Activated CD4-positive, alpha-beta T cell treated with anti-CD3 and anti-CD28 coated beads for 4 hours (primary cell): ENCODE measurements at regions not wholly inside any gene's neighbourhood (a gene's known extent, or its start where the extent isn't known, plus 50 kb on each side); places are given as distances from the start of the nearest gene placed in this dataset.
A peak's percentile ranks its signal among the peaks of the same experiment; 100 is the strongest.

Source experiments
- DNase-seq, 2 donors: peaks; one replicate each; pipeline ENCODE4 v3.0.0-alpha.2; 2020

GRCh38 chr5:149441986-149442385 lies 62.9 kb upstream of the IL17B start:
- DNase-seq: no peak

GRCh38 chr5:149441194-149441753 lies 62.2 kb upstream of the IL17B start:
- no peak for DNase-seq

- peak in 1 of 2 donors; percentile 23 for DNase-seq
Observed at GRCh38 chr5:149439899-149440542, 60.9 kb upstream of the IL17B start.

GRCh38 chr5:149438711-149439132 lies 59.6 kb upstream of the IL17B start:
- DNase-seq: no peak

GRCh38 chr5:149438281-149438680 lies 59.2 kb upstream of the IL17B start:
- DNase-seq: no peak

- no peak for DNase-seq
Observed at GRCh38 chr5:149437391-149438040, 58.4 kb upstream of the IL17B start.

- DNase-seq: no peak
Observed at GRCh38 chr5:149435660-149436059, 56.6 kb upstream of the IL17B start.

- no peak for DNase-seq
Observed at GRCh38 chr5:149435015-149435376, 55.9 kb upstream of the IL17B start.

- DNase-seq: peak; percentile 44 to 66
Observed at GRCh38 chr5:149434162-149435014, 55.3 kb upstream of the IL17B start.

GRCh38 chr5:149433524-149434131 lies 54.5 kb upstream of the IL17B start:
- no peak for DNase-seq

GRCh38 chr5:149432911-149433401 lies 53.9 kb upstream of the IL17B start:
- no peak for DNase-seq

GRCh38 chr5:149432376-149432775 lies 53.3 kb upstream of the IL17B start:
- DNase-seq: no peak

- no peak for DNase-seq
Observed at GRCh38 chr5:149429839-149430721, 51.0 kb upstream of the IL17B start.
